WERI-Rb-1 (cell line): ENCODE measurements at regions not wholly inside any gene's neighbourhood (a gene's known extent, or its start where the extent isn't known, plus 50 kb on each side); places are given as distances from the start of the nearest gene placed in this dataset.

ENCODE experiments used
- DNase-seq: peaks from one replicate; pipeline ENCODE4 v3.0.0-alpha.2; 2020
- H3K27ac ChIP-seq: fragments of 250-450 bp; sonication (Bioruptor Pico); 2 replicates; pipeline ENCODE4 v1.5.1; 2020; ENCODE audit warnings: mild to moderate bottlenecking, moderate library complexity
- H3K27me3 ChIP-seq: fragments of 250-450 bp; sonication (Bioruptor Pico); 2 replicates; pipeline ENCODE4 v1.5.1; 2021; ENCODE audit warnings: mild to moderate bottlenecking, low read depth, moderate library complexity; ENCODE audit not compliant: insufficient read depth, severe bottlenecking
- H3K36me3 ChIP-seq: fragments of 250-450 bp; sonication (Bioruptor Pico); 2 replicates; pipeline ENCODE4 v1.5.1; 2020; ENCODE audit warnings: mild to moderate bottlenecking, moderate library complexity
- H3K4me3 ChIP-seq: 2 replicates; pipeline ENCODE4 v1.5.1; 2011; ENCODE audit warnings: low read depth, mild to moderate bottlenecking, control low read depth, low read length
- H3K9me3 ChIP-seq: fragments of 250-450 bp; sonication (Bioruptor Pico); 2 replicates; pipeline ENCODE4 v1.5.1; 2021; ENCODE audit warnings: mild to moderate bottlenecking, moderate library complexity; ENCODE audit not compliant: severe bottlenecking
- TF ChIP-seq, protein P1 (sequence below): IDR thresholded peaks from 2 replicates; pipeline ENCODE4 v1.5.1; 2011; ENCODE audit warnings: low read depth, mild to moderate bottlenecking, control low read depth, inconsistent platforms, low read length

- Histone ChIP-seq H3K9me3 (no peaks in the 10 kb centered on the region), H3K27me3 (peaks cover 27% of the 10 kb centered on the region), H3K36me3 (no peaks in the 10 kb centered on the region), H3K4me3 (no peak overlapping the region), H3K27ac (no peak overlapping the region)
- DNase-seq, result no peak
- TF ChIP-seq, protein P1, sequence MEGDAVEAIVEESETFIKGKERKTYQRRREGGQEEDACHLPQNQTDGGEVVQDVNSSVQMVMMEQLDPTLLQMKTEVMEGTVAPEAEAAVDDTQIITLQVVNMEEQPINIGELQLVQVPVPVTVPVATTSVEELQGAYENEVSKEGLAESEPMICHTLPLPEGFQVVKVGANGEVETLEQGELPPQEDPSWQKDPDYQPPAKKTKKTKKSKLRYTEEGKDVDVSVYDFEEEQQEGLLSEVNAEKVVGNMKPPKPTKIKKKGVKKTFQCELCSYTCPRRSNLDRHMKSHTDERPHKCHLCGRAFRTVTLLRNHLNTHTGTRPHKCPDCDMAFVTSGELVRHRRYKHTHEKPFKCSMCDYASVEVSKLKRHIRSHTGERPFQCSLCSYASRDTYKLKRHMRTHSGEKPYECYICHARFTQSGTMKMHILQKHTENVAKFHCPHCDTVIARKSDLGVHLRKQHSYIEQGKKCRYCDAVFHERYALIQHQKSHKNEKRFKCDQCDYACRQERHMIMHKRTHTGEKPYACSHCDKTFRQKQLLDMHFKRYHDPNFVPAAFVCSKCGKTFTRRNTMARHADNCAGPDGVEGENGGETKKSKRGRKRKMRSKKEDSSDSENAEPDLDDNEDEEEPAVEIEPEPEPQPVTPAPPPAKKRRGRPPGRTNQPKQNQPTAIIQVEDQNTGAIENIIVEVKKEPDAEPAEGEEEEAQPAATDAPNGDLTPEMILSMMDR, result no peak
Measured at GRCh38 chrX:519741-520140, 110.8 kb upstream of the SHOX start.

DNA sequence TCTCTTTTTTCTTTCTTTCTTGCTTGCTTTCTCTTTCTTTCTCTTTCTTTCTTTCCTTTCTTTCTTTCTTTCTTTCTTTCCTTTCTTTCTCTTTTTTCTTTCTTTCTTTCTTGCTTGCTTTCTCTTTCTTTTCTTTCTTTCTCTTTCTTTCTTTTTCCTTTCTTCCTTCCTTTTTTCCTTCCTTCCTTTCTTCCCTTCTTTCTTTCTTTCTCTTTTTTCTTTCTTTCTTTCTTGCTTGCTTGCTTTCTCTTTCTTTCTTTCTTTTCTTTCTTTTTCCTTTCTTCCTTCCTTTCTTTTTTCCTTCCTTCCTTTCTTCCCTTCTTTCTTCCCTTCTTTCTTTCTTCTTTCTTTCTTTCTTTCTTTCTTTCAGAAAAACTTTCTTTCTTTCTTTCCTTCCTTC is 108.1 kb upstream of the SHOX start:
- DNase-seq, result no peak
- TF ChIP-seq, protein P1, result no peak
- H3K4me3 ChIP-seq, result no peak overlapping the region
- H3K27ac ChIP-seq, result no peak overlapping the region
- H3K9me3 ChIP-seq, result peaks cover 5% of the 10 kb centered on the region
- no peaks in the 10 kb centered on the region for H3K36me3 ChIP-seq
- H3K27me3 ChIP-seq, result peaks cover 19% of the 10 kb centered on the region

DNA sequence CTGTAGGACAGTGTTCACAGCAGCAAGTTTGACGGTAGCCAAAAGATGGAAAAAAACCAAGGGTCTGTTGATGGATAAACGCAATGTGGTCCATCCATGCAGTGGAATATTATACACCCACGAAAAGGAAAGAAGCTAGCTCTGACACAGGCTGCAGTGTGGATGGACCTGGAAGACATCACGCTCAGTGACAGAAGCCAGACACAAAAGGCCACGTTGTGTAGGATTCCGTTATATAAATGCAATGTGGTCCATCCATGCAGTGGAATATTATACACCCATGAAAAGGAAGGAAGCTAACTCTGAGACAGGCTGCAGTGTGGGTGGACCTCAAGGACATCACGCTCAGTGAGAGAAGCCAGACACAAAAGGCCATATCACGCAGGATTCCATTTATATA is 105.5 kb upstream of the SHOX start:
- H3K36me3 ChIP-seq, result no peaks in the 10 kb centered on the region

DNA sequence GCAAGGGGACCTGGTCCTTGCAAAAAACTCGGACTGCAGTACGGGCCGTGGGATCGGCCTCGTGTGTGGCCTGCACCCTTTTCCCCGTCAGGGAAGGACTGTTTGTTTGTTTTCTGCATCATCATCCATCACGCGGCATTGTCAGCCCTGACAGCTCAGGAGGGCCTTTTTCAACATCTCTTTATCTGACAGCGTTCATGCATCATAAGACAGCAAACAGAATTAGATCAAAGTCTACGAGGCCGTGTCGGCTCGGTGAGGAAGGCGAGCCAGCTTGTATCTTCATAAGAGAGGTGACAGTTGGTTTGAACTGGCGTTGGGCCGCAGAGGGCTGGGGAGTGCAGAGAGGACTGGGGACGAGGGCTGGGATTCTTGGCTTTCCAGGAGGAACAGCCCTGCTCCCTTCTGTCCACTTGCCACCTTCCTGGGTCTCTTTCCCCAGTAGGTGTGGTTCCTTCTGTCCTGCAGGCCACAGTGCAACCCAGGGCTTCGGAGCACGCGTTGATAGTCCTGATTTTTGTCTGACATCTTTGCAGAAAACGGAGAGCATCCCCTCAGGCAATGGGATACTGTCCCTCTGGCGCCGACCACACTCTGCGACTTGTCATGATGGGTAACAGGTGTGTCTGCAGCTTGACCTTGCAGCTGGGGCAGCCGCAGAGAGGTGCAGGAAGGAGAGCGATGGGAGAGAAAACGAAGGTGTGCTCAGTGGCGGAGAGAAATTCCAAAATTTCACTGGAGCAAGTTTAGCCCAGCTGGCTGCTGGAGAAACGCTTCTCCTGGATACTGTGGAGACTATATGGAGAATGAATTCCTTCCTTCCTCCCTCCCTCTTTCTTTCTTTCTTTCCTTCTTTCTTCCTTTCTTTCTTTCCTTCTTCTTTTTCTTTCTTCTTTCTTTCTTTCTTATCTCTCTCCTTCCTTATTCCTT is 104.0 kb upstream of the SHOX start:
- no peak overlapping the region for H3K27ac ChIP-seq
- H3K27me3 ChIP-seq, result peaks cover 3% of the 10 kb centered on the region
- TF ChIP-seq, protein P1, result no peak
- no peak overlapping the region for H3K4me3 ChIP-seq
- H3K9me3 ChIP-seq, result peaks cover 5% of the 10 kb centered on the region
- DNase-seq, result no peak
- no peaks in the 10 kb centered on the region for H3K36me3 ChIP-seq

More for the DNA sequence above, 105.5 kb upstream of the SHOX start:
- TF ChIP-seq, protein P1, result no peak
- Histone ChIP-seq H3K27me3 (peaks cover 3% of the 10 kb centered on the region), H3K27ac (no peak overlapping the region), H3K4me3 (no peak overlapping the region), H3K9me3 (peaks cover 5% of the 10 kb centered on the region)
- no peak for DNase-seq

DNA sequence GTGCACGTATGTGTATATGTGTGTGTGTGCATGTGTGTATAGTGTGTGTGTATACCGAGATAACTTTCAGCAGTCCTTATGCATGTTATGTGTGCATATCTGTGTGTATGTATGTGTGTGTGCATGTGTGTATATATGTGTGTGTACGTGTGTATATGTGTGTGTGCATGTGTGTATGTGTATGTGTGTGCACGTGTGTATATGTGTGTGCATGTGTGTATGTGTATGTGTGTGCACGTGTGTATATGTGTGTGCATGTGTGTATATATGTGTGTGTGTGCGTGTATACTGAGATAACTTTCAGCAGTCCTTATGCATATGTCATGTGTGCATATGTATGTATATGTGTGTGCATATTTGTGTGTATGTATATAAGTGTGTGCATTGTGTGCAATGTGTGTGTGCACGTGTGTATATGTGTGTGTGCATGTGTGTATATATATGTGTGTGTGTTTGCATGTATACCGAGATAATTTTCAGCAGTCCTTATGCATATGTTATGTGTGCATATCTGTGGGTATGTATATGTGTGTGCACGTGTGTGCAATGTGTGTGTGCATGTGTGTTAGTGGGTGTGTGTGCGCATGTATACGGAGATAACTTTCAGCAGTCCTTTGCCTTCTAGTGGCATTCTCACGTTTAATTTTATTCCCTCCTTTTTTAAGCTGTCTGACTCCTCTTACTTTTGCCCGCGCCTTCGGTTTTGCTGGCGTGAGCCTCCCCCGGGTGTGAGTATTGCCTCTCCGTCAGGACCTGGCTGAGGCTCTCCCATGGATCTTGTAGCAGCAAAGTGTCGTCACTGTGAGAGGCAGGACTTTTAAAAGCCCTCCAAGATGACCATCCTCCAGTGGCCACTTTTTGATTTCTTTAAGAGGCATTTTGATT is 99.6 kb upstream of the SHOX start:
- no peak overlapping the region for H3K27ac ChIP-seq
- H3K27me3 ChIP-seq, result peaks cover 9% of the 10 kb centered on the region
- no peaks in the 10 kb centered on the region for H3K36me3 ChIP-seq
- TF ChIP-seq, protein P1, result no peak
- no peak for DNase-seq
- H3K4me3 ChIP-seq, result no peak overlapping the region
- no peaks in the 10 kb centered on the region for H3K9me3 ChIP-seq
